ENCODE measurements at regions not wholly inside any gene's neighbourhood (a gene's known extent, or its start where the extent isn't known, plus 50 kb on each side); places are given as distances from the start of the nearest gene placed in this dataset.

DNA sequence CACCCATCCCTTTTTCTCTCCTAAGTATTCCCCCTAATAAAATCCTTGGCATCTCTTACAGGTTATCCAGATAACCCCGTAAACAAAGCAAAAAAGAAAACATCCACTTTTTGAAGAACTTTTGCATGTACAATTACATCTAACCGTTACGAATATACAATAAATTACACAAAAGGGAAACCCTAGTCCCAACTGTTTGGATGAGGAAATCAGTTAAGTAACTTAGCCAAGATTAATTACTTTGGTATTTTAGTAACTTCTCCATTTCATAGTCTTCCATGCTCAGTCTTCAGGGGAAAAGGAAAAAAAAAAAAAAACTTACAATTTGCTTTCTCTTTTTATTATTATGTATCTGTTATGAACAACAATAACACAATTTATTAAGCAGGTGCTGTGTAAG, 212.9 kb downstream of the ACTL7B start:
- TF ChIP-seq, protein P1, sequence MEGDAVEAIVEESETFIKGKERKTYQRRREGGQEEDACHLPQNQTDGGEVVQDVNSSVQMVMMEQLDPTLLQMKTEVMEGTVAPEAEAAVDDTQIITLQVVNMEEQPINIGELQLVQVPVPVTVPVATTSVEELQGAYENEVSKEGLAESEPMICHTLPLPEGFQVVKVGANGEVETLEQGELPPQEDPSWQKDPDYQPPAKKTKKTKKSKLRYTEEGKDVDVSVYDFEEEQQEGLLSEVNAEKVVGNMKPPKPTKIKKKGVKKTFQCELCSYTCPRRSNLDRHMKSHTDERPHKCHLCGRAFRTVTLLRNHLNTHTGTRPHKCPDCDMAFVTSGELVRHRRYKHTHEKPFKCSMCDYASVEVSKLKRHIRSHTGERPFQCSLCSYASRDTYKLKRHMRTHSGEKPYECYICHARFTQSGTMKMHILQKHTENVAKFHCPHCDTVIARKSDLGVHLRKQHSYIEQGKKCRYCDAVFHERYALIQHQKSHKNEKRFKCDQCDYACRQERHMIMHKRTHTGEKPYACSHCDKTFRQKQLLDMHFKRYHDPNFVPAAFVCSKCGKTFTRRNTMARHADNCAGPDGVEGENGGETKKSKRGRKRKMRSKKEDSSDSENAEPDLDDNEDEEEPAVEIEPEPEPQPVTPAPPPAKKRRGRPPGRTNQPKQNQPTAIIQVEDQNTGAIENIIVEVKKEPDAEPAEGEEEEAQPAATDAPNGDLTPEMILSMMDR (IDR thresholded peaks at IDR 0.05): no peak
- no peak for TF ChIP-seq POLR2A (IDR thresholded peaks at IDR 0.05)
- no peaks in the 10 kb centered on the region for H3K27me3 ChIP-seq
- H3K4me1 ChIP-seq: no peaks in the 10 kb centered on the region
- H3K4me3 ChIP-seq: no peak overlapping the region
- DNase-seq: no peak
- H3K9me3 ChIP-seq: no peaks in the 10 kb centered on the region
- H3K27ac ChIP-seq: no peak overlapping the region
- no peaks in the 10 kb centered on the region for H3K36me3 ChIP-seq

GRCh38 chr9:108640230-108640629, 215.6 kb downstream of the ACTL7B start:
- H3K4me3 ChIP-seq: no peak overlapping the region
- H3K9me3 ChIP-seq: no peaks in the 10 kb centered on the region
- no peaks in the 10 kb centered on the region for H3K4me1 ChIP-seq
- H3K27me3 ChIP-seq: no peaks in the 10 kb centered on the region
- H3K36me3 ChIP-seq: no peaks in the 10 kb centered on the region
- H3K27ac ChIP-seq: no peak overlapping the region
- TF ChIP-seq, protein P1 (IDR thresholded peaks at IDR 0.05): no peak
- TF ChIP-seq POLR2A (IDR thresholded peaks at IDR 0.05): no peak
- DNase-seq: no peak

DNA sequence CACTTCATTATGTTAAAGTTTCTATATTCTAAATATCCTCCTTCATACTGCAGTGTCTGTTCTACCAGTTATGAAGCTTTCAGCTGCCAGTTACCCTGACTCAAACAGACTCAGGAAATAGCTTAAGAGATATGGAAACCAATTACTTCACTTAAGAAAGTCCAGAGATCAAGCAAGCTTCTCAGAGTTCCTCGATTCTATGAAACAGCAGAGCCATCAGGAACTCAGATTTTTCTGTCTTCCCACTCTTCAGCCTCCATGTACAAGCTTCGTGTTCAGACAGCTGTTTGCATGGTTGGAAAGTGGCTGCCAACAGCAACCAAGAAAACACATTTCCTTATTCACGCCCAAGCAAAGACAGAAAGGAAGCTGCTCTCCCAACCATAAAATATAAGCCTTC, 216.1 kb downstream of the ACTL7B start:
- TF ChIP-seq, protein P1 (IDR thresholded peaks at IDR 0.05): no peak
- TF ChIP-seq POLR2A (IDR thresholded peaks at IDR 0.05): no peak
- H3K9me3 ChIP-seq: no peaks in the 10 kb centered on the region
- H3K4me3 ChIP-seq: no peak overlapping the region
- no peaks in the 10 kb centered on the region for H3K27me3 ChIP-seq
- no peak for DNase-seq
- no peaks in the 10 kb centered on the region for H3K36me3 ChIP-seq
- H3K27ac ChIP-seq: no peak overlapping the region
- no peaks in the 10 kb centered on the region for H3K4me1 ChIP-seq

DNA sequence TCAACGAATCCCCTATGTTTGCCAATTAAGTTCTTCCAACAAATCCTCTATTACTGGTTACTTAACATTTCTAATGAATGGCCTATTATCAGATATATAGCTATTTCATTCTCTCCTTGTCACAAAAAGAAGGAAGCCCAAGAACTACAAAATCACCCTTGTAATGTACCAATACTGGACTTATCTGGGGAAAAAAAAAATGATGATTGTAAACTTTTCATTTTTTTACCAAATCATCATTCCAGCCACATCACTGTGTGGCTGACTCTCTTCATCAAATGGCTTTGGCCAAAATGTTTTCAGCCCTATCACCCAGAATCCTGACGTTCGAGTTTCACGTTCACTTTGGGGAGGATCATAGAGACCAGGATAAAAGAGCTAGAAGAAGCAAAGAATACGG, 216.7 kb downstream of the ACTL7B start:
- Histone ChIP-seq H3K9me3 (no peaks in the 10 kb centered on the region), H3K27ac (no peak overlapping the region), H3K4me1 (no peaks in the 10 kb centered on the region), H3K27me3 (no peaks in the 10 kb centered on the region), H3K36me3 (no peaks in the 10 kb centered on the region), H3K4me3 (no peak overlapping the region)
- no peak for TF ChIP-seq POLR2A (IDR thresholded peaks at IDR 0.05)
- TF ChIP-seq, protein P1 (IDR thresholded peaks at IDR 0.05): no peak
- DNase-seq: no peak

GRCh38 chr9:108637340-108637739, 218.4 kb downstream of the ACTL7B start:
- Histone ChIP-seq H3K27me3 (no peaks in the 10 kb centered on the region), H3K4me1 (no peaks in the 10 kb centered on the region), H3K36me3 (no peaks in the 10 kb centered on the region), H3K27ac (no peak overlapping the region), H3K9me3 (no peaks in the 10 kb centered on the region), H3K4me3 (no peak overlapping the region)
- no peak for TF ChIP-seq POLR2A (IDR thresholded peaks at IDR 0.05)
- TF ChIP-seq, protein P1 (IDR thresholded peaks at IDR 0.05): no peak
- DNase-seq: no peak

DNA sequence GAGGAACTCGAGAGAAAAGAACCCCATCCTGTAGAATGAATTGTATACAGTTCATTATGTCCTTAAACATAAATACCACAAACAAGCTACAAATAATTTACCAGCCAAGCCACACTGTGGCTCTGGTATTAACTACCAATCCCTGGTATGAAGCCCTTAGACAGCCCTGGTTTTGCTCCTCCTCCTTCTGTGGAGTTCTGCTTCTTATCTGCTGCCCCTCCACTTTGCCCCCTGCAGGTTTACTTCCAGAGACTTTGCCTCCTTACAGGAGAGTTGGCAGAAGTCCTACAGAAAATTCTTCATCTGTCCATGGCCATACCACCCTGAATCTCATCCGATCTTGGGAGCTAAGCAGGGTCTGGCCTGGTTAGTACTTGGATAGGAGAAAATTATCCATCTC, 219.8 kb downstream of the ACTL7B start:
- no peak for TF ChIP-seq POLR2A (IDR thresholded peaks at IDR 0.05)
- TF ChIP-seq, protein P1 (IDR thresholded peaks at IDR 0.05): no peak
- DNase-seq: no peak
- no peaks in the 10 kb centered on the region for H3K4me1 ChIP-seq
- H3K9me3 ChIP-seq: no peaks in the 10 kb centered on the region
- H3K4me3 ChIP-seq: no peak overlapping the region
- no peaks in the 10 kb centered on the region for H3K36me3 ChIP-seq
- no peaks in the 10 kb centered on the region for H3K27me3 ChIP-seq
- H3K27ac ChIP-seq: no peak overlapping the region
